Fibroblast of mammary gland (primary cell): ENCODE measurements at regions not wholly inside any gene's neighbourhood (a gene's known extent, or its start where the extent isn't known, plus 50 kb on each side); places are given as distances from the start of the nearest gene placed in this dataset.

Experiments
- DNase-seq: peaks from one replicate; pipeline ENCODE4 v3.0.0-alpha.2; 2010; ENCODE audit warnings: low read depth
- H3K4me3 ChIP-seq: 2 replicates; pipeline ENCODE4 v1.5.1; 2011; ENCODE audit warnings: low read depth, mild to moderate bottlenecking, low read length, moderate library complexity; ENCODE audit not compliant: control insufficient read depth
- TF ChIP-seq, protein P1 (sequence below): conservative IDR thresholded peaks from 2 replicates; pipeline ENCODE4 v1.5.1; 2011; ENCODE audit warnings: low read depth, low read length, inconsistent platforms; ENCODE audit not compliant: control insufficient read depth, insufficient read depth

GRCh38 chr10:128881086-128881485 is 586.0 kb upstream of the MGMT start:
- TF ChIP-seq, protein P1, sequence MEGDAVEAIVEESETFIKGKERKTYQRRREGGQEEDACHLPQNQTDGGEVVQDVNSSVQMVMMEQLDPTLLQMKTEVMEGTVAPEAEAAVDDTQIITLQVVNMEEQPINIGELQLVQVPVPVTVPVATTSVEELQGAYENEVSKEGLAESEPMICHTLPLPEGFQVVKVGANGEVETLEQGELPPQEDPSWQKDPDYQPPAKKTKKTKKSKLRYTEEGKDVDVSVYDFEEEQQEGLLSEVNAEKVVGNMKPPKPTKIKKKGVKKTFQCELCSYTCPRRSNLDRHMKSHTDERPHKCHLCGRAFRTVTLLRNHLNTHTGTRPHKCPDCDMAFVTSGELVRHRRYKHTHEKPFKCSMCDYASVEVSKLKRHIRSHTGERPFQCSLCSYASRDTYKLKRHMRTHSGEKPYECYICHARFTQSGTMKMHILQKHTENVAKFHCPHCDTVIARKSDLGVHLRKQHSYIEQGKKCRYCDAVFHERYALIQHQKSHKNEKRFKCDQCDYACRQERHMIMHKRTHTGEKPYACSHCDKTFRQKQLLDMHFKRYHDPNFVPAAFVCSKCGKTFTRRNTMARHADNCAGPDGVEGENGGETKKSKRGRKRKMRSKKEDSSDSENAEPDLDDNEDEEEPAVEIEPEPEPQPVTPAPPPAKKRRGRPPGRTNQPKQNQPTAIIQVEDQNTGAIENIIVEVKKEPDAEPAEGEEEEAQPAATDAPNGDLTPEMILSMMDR = no peak
- no peak for DNase-seq
- no peak overlapping the region for H3K4me3 ChIP-seq

GRCh38 chr10:128883231-128884032 is 583.6 kb upstream of the MGMT start:
- no peak for DNase-seq
- TF ChIP-seq, protein P1 = no peak
- no peak overlapping the region for H3K4me3 ChIP-seq

DNA sequence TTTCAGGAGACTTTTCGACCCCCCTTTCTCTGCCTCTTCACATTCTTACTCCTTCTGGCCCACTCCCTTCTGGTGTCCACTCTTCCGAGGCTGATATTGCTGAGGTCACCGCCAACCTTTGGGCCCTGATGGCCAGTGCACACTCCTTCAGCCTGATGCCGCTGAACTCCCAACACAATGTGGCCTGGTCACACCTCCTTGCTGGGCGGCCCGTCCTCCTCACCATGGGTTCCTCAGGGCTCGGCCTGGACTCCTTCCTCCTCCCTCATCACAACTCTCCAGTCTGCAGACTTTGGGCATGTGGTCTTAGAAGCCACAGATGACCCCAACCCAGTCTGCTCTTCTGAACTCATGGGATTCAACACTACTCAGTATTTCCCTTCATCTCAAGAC is 583.0 kb upstream of the MGMT start:
- DNase-seq = no peak
- H3K4me3 ChIP-seq = no peak overlapping the region
- TF ChIP-seq, protein P1 = no peak

- TF ChIP-seq, protein P1 = no peak
- DNase-seq = no peak
- H3K4me3 ChIP-seq = no peak overlapping the region
These were observed 582.5 kb upstream of the MGMT start for GRCh38 chr10:128884496-128885072.

DNA sequence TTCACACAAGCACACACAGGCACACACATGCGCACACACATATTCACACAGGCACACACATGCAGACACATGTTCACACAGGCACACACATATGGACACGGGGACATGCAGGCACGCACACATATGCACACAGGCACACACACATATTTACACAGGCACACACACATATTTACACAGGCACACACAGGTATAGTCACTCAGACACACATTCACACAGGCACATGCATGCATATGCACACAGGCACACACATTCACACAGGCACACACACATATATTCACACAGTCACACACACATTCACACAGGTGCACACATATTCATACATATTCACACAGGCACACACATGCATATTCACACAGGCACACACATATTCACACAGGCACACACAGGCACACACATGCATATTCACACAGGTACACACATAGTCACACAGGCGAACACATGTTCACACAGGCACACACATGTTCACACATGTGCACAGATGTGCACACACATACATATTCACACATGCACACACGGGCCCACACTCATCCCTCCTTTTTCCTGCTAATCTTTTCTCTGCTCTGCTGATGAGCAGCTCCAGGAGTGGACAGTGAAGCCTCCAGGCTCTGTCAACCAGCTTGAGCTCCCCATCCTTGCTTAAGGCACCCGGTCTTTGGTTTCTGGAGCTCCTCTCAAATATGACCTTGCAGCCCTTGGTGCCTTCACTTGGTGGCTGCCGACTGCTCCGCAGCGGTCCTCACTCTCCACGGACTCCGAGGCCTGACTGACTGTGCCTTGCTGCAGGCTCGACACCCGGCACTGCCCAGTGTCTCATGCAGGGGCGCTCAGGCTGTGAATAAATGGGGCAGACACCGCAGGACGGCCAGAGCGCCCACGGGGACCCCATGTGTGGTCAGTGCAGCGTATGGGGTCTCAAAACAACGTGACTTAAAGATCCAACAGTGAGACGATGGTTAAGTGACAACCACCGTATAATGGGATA is 581.2 kb upstream of the MGMT start:
- no peak for DNase-seq
- TF ChIP-seq, protein P1 = no peak
- H3K4me3 ChIP-seq = no peak overlapping the region

- TF ChIP-seq, protein P1 = no peak
- DNase-seq = no peak
- no peak overlapping the region for H3K4me3 ChIP-seq
These were observed 579.2 kb upstream of the MGMT start for GRCh38 chr10:128887856-128888255.
